Activated T-helper 1 cell treated with Interleukin-2 at 50 U/mL for 16 hours (primary cell): ENCODE measurements at regions not wholly inside any gene's neighbourhood (a gene's known extent, or its start where the extent isn't known, plus 50 kb on each side); places are given as distances from the start of the nearest gene placed in this dataset.

Experiments used
- DNase-seq: peaks from one replicate; pipeline ENCODE4 v3.0.0-alpha.2; 2020; ENCODE audit warnings: low read depth

DNA sequence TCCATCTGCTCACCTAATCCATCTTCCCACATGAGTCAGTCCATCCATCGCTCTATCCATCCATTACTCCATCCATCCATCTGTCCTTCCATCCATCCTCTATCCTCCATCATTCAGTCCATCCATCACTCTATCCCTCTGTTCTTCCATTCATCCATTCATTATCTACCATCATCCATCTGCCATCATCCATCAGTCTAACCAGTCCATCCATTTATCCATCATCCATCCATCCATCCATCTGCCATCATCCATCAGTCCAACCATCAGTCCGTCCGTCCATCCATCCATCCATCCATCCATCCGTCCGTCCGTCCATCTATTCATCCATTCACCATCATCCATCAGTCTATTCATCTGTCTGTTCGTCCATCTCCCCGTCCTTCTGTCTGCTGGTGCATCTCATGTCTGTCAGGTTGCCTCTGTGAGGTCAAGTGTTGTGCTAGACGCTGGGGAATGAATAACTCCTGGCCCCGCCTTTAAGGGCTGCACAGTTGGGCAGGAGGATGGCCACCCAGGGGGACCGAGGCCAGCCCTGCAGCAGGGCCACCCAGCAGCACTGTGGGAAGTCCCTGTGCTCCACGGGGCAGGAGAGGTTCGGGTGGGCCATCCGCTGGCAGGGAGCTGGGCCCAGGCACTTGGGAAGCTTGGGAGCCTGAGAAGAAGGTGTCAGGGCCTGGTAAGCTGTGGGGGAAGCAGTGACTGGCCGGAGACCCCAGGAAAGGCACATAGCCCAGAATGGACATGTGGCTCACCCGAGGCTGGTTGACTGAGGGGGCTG is 137.1 kb downstream of the CTTN start:
- no peak for DNase-seq

DNA sequence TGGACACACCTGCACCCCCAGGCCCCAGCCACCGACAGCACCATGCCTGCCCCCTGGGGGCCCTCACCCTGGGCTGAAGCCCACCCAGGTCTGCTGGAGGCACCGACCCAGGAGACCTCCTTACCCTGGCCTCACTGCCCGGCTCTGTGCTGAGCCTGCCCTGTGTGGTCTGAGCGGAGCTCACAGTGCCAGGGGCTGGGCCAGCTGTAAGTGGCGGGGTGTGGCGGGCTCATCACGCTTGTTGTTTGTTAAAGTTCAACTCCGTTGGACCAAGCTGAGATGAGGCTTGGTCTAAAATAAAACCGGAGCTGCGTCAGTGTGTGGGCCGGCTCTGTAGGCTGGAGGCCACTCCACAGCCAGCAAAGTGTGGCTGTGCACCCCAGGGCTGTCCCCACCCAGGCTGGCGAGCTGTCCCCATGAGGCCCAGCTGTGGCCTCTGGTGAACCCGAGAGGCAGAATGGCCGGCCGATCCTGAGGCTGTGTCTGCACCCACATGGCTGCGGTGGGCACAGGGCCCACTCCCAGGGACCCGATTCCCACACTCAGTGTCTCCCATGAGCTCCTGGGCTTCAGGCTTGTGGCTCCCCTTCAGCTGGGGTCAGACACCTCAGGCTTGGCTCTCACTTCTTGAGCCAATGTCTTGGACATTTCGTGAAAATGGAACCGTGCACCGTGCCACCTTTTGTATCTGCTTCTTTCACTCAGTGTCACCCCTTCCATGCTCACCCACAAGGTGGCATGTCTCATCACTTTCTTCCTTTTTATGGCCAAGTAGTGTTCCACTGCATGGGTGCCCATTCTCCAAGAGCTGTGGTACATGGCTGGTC is 137.9 kb downstream of the CTTN start:
- no peak for DNase-seq

DNA sequence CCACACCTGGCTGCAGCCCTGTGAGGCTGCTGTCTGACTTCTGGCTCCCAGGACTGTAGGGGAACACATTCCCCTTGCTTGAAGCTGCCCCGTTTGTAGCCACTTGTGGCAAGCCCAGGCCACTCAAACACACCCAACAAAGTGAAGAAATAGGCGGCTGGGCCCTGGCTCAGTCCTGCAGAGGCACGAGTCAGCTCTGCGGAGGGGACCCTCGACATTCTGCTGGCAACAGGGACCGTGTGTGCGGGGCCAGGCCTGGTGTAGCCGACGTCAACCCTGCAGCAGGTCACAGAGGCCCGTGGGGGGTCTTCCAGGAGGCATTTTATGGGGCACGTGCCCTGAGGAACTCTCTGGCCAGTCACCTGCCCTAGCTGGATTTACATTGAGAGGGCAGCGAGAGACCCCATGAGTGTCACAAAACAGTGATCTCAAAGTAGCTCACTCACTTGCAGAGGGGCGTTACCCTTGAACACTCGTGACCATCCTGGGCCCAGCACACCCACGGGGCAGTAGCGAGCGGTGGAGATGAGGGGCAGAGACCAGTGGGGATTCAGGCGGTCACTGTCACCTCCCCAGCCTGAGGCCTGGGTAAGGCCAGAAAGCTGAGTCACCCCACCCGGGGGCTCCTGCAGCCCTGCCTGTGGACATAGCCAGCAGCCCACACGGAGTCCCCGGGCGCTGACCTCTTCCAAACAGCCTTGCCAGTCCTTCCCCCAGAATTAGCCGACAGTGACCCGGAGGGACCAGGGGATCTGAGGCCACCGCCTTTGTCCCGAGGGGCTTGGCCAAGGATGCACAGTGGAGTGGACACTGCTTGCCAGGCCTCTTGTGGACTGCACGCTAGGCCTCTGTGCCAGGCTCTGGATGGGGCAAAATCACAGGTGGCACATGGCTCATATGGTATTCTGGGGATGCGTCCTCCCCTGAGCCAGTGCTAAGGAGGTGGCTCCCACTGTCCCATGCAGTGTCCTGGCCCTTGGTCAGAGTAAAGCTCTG is 139.5 kb downstream of the CTTN start:
- DNase-seq: no peak

DNA sequence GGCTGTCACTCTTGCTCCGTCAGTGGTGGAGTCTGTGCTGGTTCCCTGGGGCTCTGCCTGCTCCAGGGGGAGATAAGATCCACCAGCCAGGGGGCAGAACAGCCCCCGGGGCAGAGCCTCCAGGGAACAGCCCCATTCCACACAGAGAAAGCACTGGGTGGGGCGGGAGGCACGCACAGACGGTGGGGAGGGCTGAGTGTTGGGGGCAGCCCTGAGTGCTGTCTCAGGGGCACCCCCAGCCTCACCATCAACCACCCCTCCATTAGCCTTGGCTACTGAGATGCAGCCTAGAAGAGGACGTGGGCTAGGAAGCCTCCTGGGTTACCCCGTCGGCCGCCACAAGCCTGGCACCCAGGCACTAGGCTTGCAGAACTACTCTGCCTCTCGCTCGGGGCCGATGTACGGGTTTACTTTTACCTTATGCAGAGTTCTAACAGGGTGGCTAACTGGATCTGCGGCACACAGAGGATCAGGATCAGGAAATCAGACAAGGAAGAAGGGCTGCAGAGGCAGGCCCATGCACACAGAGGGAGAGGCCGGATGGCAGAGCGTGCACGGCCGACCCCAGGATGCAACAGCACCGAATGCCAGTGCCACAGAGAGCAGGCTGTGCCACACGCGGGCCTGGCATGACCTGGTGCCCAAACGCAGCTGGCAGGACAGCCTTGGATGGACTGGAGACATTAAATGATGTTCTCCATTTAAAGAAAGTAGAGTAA is 140.5 kb downstream of the CTTN start:
- no peak for DNase-seq

DNA sequence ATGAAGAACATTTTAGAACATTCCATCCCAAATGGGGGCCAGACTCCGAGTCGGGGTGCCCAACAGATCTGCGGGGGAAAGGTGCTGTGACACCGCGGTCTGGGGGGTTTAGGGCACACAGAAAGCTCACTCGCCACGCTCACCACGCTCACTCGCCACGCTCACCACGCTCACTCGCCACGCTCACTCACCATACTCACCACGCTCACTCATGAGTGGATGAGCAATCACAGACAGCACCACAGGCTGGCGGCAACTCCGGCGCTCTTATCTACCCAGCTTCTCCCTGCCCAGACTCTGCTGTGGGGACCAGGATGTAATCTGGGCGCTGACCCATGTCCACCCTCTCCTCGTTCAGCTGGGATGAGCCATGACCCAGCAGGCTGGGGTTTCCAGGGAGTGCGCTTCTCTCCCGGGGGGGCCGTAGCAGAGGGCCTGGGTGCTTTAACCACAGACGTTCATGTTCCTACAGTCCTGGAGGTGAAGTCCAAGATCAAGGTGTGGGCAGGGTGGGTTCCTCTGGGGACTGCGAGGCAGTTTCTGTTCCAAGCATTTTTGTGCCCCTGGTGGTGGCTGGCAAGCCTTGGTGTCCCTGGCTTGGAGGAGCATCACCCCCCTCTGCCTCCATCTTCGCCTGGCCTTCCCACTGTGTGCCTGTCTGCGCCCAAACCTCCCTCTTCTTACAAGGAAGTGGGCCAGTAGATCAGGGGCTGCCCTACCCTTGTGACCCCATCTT is 141.2 kb downstream of the CTTN start:
- no peak for DNase-seq

DNA sequence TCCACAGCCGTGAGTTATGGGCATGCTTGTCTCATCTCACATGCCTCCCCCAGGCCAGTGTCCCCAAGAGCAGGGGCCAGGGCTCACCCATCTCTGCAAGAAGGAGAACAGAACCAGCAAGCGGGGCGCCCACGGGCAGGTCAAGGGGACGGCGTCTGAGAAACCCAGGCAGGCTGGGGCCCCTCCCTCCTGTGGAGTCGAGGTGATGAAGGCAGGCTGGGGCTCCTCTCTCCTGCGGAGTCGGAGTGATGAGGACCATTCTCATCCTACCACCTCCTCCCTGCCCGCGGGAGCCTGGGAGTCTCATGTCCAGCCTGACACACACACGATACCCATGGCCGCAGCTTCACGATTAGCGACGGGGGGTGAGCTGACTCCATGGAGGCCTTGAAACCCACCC is 141.9 kb downstream of the CTTN start:
- DNase-seq: no peak

DNA sequence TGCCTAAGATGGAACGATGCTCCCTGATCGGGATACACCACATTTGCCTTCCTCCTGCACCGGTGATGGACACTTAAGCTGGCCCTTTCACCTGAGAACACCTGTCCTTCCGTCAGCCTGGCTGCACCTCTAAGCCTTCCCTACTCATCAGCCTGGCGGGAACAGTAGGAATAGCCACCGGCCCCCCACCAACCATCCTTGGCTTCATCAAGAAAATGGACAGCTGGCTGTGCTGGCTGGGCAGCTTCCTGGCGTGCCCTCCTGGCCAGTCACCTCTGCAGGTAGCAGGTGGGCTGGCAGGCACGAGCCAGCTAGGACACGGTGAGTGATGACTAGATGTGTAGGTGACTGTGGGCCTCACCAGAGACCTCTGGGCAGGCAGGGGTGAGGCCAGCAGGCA is 142.8 kb downstream of the CTTN start:
- no peak for DNase-seq

DNA sequence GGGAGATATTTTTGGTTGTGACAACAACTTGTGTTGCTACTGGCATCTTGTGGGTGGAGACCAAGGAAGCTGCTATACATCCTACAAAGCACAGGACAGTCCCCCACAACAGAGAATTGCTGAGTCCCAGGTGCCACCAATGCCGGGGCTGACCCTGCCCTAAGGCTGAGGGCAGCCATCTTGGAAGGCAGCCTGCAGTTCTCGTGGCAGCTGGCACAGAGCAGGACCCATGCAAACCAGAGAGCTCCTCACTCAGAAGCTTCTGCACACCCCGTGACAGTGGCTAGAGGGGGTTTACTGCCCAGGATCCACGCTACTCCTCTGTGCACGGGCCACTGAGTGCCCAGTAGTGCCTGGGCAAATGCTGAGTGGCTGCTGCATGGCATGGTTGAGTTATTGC is 143.4 kb downstream of the CTTN start:
- DNase-seq: no peak

DNA sequence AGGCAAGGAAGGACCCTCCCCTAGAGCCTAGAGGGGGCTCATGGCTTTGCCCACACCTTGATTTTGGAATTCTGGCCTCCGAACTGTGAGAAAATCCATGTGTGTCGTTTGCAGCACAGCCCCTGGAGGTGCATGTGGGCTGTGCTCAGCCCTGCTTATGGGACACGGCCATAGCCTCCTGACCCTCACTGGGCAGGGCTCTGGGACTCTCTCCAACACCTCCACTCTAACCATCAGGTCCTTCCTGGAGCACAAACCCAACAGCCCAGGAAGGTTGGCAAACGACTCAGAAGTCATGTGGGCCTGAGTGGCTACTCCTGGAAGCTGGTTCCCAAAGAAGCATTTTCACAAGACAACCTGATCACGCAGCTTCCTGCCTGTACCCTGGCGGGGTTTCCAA is 144.1 kb downstream of the CTTN start:
- DNase-seq: no peak

DNA sequence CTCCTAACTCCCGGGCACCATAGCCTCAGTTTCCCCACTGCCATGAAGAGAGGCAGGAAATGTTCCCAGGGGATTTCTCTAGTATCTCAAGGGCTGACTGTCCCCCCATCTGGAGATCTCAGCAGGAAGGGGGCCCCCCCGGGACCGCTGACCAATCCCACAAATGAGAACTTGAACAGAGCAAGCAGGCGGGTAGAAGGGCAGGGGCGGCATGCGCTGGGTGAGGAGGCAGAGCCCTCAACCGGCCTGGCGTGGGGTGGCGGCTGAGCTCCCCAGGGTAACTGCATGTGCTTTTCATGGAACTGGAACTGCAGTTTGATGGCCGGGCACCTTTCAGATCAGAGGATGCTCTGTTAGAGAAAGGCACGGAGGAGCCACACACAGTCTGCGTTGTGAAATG is 144.5 kb downstream of the CTTN start:
- no peak for DNase-seq

DNA sequence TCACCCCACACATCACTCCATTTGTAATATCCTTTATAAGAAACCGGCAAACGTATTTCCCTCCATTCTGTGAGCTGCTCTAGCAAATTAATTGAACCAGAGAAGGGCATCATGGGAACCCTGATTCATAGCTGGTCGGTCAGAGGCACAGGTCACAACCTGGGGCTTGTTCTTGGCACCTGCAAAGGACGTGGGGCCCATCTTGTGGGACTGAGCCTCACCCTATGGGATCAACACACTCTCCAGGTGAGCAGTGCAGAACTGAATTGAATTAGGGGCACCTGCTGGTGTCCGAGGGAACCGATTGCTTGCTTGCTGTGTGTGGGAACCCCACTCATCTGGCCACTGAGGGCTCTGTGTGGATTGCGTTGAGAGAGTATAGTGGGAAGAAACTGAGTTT is 145.3 kb downstream of the CTTN start:
- DNase-seq: no peak

DNA sequence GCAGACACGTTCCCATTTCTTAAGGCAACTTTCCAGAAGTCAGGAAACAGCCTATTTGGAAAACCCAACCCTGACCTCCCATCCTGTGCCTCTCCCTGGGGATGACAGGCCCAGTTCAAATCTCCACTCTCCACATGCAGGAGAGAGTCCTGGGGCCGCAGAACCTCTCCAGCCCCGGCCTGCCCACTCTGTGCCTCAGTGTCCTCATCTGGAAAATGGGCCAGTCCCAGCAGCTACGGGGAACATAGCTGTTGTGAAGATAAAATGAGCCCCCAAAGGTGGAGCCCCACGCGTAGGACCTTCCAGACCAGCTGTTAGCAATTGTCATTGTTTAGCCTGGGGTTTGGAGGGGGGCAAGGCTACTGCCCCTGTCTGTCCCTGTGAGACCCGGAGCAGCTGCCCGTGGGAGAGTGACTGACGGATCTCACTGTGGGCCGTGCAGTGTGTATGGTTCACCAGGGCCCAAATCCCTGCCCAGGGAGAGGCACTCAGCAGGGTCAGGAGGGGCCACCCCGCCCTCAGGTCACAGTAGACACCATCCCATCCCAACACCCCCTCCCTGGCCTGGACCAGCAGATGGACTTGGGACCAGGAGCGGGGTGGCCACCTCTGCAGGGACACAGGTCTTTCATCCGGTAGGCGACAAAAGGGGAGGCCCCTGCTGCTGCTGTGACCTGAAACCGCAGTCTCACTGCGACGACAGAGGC is 145.9 kb downstream of the CTTN start:
- no peak for DNase-seq

DNA sequence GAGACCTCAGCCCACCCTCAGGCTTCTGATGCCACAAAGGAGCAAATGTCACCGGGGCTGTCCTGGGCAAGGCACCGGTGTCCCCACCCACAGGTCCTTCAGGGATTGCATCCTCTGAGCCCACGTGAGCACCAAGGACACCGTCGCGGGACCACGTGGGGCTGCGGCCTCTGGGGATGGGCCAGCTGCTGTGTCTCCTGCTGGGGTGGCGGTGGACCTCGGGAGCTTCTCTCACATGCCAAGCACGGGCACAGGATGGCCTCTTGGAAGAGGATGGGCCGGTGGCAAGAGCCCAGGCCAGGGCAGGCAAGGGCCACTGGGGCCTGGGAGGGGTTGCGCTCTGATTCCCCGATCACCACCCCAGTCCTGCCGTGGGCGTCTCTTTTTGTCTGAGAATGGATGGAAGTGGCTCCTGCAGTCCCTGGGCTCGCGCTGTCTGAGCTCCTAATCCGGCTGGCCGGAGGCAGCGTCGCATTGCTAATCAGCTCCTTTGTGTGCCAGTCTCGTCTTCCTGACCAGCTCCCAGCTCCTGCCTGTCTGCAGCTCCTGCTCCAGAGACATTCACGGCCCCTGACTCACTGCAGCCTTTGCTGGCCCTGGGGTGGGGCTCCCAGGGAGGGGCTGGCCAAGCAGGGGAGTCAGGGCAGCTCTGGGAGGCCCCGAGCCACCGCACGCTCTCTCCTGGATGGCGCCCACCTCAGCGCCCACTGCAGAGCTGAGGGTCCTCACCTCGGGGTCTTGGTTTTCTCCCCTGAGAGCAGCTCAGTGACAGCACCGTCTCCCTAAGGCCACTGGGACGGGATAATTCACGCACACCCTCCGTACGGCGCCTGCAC is 146.7 kb downstream of the CTTN start:
- DNase-seq: no peak

DNA sequence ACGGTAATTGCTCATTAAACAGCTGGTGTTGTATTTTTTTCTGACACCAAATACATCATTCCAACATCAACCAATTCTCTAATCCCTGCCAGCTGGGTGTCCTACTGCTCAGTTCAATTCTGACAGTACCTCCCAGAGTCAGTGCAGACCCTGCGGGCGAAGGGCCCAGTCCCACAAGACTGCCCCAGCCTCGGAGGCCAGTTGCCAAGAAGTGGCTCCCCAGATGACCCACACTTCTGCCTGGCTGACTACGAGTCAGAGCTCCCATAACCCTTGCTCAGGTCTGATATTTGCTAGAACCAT is 147.2 kb downstream of the CTTN start:
- DNase-seq: no peak

DNA sequence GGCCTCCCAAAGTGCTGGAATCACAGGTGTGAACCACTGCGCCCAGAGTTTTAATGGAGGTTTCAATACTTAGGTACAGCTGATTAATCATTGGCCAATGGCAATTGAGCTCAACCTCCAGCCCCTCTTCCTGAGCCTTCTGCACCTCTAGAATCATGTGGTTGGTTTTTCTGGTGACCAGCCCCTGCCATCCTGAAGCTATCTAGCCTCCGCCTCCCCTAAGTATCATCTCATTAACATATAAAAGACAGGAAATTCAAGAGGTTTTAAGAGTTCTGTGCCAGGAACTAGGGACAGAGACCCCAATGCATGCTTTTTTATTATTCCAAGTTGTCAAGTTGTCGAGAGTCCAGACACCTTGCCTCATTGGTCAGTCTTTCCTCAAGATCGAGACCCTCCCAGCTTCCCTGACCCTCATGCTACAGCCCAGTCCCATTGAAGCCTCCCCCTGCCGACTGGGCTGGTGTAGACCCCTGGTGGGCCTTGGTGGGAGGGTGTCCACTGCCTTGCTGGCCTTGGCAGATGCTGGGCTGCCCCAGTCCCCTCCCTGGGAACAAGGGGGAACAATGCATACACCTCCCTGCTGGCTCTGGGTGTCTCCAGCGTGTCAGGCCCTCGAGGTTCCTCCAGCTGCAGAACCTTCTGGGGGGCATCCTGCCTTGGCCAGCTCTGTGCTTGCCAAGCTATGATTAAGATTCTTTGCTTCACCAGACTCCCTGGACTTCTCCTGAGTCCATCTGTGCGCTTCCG is 148.0 kb downstream of the CTTN start:
- DNase-seq: no peak

DNA sequence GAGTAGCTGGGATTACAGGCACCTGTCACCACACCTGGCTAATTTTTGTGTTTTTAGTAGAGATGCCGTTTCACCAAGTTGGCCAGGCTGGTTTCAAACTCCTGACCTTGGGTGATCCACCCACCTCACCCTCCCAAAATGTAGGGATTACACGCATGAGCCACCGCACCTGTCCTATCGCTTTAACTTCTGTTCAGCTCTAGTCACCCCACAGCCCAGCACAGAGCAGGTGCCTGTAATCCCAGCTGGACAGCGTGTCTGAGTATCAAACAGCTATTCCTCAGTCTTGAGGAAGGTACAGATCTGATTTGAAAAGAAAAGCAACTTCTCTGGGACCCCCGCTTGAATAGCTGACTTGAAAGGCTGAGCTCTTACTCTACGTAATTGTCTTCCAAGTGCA is 149.1 kb downstream of the CTTN start:
- no peak for DNase-seq

DNA sequence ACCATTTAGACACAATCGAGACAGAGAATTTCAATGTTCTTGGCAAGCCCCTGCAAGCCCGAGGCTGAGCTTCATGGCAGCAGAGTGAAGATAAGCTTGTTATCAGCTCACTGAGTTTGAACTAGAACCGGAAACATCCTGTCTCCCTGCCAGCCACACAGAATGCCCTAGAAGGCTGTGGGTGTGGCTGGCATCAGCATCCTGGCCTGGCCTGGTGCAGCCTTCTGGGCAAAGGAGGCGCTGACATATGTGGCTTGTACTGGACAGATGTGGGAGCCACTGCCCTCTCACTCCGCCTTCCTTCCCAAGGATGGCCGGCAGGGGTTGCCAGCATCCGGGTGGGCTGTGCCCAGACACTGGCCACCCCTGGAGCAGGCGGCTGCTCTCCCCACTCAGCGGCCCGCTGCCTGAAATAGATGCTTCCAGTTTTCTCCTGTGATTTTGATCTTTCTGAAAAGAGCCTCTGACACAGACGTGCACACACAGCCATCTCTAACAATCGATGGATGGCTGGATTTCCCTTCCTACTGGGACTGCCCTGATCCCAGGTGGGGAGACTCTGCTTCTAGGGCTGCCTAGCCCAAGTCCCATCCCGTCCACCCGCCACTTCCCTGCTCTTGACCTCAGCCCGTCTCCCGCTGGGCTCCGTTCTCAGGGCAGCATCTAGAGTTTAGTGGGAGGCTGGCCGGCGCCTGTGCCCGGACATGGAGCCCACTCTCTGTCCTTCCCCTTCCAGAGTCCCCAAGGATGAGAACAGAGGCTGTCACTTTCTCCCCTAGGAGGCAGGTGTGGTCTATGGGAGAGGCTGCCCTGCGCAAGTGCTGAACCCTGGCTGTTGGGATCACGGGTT is 149.7 kb downstream of the CTTN start:
- no peak for DNase-seq

DNA sequence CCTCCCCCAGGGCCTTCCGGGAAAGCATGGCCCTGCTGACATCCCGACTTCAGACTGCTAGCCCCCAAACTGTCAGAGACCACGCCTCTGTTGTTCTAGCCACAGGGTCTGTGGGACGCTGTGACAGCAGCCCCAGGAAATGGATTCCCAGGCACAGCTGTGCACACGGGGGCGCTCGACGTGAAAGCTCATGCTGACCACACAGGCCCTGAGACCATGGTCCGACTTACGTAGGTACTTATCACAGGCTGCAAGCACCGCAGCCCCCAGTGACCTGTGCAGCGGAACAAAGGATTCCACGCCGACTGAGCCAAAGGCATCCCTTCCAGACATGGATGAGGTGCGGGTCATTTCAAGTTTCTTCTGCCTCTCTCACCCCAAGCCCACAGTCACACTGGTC is 150.6 kb downstream of the CTTN start:
- DNase-seq: no peak
